D721Med (cell line): ENCODE measurements at regions not wholly inside any gene's neighbourhood (a gene's known extent, or its start where the extent isn't known, plus 50 kb on each side); places are given as distances from the start of the nearest gene placed in this dataset.

ENCODE experiments used
- DNase-seq: peaks from one replicate; pipeline ENCODE4 v3.0.0; 2011; ENCODE audit warnings: low spot score; ENCODE audit not compliant: insufficient read length
- FAIRE-seq: peaks from 2 replicates; lab custom pipeline; 2011; peaks lifted over from hg19 to GRCh38; lab: Jason Lieb, UNC
- CTCF ChIP-seq: IDR thresholded peaks from 2 replicates; pipeline ENCODE4 v1.5.1; 2012; ENCODE audit warnings: mild to moderate bottlenecking, control low read depth; ENCODE audit not compliant: insufficient read depth; ENCODE audit errors: missing control alignments

- FAIRE-seq, result no peak
- no peak for DNase-seq
- TF ChIP-seq CTCF, result no peak
Measured at GRCh38 chr3:166556955-166557354, 719.7 kb upstream of the BCHE start.

- no peak for TF ChIP-seq CTCF
- DNase-seq, result no peak
- FAIRE-seq, result no peak
Measured at GRCh38 chr3:166554023-166554422, 716.8 kb upstream of the BCHE start.

GRCh38 chr3:166533740-166534139 lies 696.5 kb upstream of the BCHE start:
- no peak for TF ChIP-seq CTCF
- DNase-seq (no peak), FAIRE-seq (no peak)

GRCh38 chr3:166531730-166532129 lies 694.5 kb upstream of the BCHE start:
- no peak for TF ChIP-seq CTCF
- DNase-seq, result no peak
- no peak for FAIRE-seq

GRCh38 chr3:166527325-166527724 lies 690.1 kb upstream of the BCHE start:
- TF ChIP-seq CTCF, result no peak
- FAIRE-seq (no peak), DNase-seq (no peak)

GRCh38 chr3:166526881-166527280 lies 689.7 kb upstream of the BCHE start:
- no peak for TF ChIP-seq CTCF
- FAIRE-seq, result no peak
- DNase-seq, result no peak

GRCh38 chr3:166522017-166522416 lies 684.8 kb upstream of the BCHE start:
- DNase-seq (no peak), FAIRE-seq (no peak)
- no peak for TF ChIP-seq CTCF
